Neural cell (in vitro differentiated cells): ENCODE measurements at regions not wholly inside any gene's neighbourhood (a gene's known extent, or its start where the extent isn't known, plus 50 kb on each side); places are given as distances from the start of the nearest gene placed in this dataset.

Experiments used
- CTCF ChIP-seq: fragments of 450-650 bp; IDR thresholded peaks from 2 replicates; pipeline ENCODE4 v1.5.1; 2014; ENCODE audit warnings: antibody characterized with exemption, mild to moderate bottlenecking, moderate library complexity; ENCODE audit not compliant: poor library complexity, severe bottlenecking
- EZH2 ChIP-seq: fragments of 200-600, 300-800 bp; shearing (Covaris generic), sonication (generic); IDR thresholded peaks from 2 replicates; pipeline ENCODE4 v1.6.1; 2014; ENCODE audit warnings: antibody characterized with exemption, low read length, borderline replicate concordance, mild to moderate bottlenecking; ENCODE audit not compliant: insufficient read depth, poor library complexity, severe bottlenecking
- POLR2AphosphoS5 ChIP-seq: IDR thresholded peaks from 2 replicates; pipeline ENCODE4 v1.6.1; 2012
- REST ChIP-seq: IDR thresholded peaks from 2 replicates; pipeline ENCODE4 v1.6.1; 2012; ENCODE audit warnings: borderline replicate concordance
- TAF1 ChIP-seq: IDR thresholded peaks from 2 replicates; pipeline ENCODE4 v1.6.1; 2012; ENCODE audit warnings: low read depth

GRCh38 chr15:95656595-95656994, 673.9 kb upstream of the NR2F2 start:
- TF ChIP-seq TAF1 (no peak), CTCF (no peak), REST (no peak), EZH2 (no peak), POLR2AphosphoS5 (no peak)
